ENCODE measurements at regions not wholly inside any gene's neighbourhood (a gene's known extent, or its start where the extent isn't known, plus 50 kb on each side); places are given as distances from the start of the nearest gene placed in this dataset.

DNA sequence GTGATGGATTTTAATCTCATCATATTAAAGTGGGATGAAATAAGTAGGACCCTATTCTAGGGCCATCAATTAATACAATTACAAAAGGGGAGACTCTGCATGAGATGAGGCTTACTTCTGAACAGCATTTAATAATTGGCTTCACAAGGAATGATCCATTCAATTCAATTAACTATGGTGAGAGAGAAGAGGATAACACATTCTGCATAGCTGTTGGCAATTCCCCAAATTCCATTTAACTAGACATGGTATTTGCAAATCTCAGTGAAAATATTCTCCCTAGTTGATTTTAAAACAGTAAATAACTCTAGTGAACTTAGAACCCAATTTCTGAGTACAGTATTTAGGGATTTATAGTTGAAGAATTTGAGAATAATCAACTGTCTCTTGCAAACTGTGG is 145.3 kb downstream of the NOC3L start:
- no peak for TF ChIP-seq ZNF76 (tag by site-specific recombination; IDR thresholded peaks at IDR 0.05; ENCODE audit: borderline replicate concordance, low read depth)
- TF ChIP-seq ZFP3 (tag by site-specific recombination; IDR thresholded peaks at IDR 0.05; ENCODE audit: low read depth) = no peak
- TF ChIP-seq, protein P1, sequence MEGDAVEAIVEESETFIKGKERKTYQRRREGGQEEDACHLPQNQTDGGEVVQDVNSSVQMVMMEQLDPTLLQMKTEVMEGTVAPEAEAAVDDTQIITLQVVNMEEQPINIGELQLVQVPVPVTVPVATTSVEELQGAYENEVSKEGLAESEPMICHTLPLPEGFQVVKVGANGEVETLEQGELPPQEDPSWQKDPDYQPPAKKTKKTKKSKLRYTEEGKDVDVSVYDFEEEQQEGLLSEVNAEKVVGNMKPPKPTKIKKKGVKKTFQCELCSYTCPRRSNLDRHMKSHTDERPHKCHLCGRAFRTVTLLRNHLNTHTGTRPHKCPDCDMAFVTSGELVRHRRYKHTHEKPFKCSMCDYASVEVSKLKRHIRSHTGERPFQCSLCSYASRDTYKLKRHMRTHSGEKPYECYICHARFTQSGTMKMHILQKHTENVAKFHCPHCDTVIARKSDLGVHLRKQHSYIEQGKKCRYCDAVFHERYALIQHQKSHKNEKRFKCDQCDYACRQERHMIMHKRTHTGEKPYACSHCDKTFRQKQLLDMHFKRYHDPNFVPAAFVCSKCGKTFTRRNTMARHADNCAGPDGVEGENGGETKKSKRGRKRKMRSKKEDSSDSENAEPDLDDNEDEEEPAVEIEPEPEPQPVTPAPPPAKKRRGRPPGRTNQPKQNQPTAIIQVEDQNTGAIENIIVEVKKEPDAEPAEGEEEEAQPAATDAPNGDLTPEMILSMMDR (tag by site-specific recombination; IDR thresholded peaks at IDR 0.05) = no peak
- TF ChIP-seq ZNF501 (tag by site-specific recombination; IDR thresholded peaks at IDR 0.05) = no peak
- TF ChIP-seq ZBTB6 (tag by site-specific recombination; IDR thresholded peaks at IDR 0.05) = no peak
- TF ChIP-seq, protein P2, sequence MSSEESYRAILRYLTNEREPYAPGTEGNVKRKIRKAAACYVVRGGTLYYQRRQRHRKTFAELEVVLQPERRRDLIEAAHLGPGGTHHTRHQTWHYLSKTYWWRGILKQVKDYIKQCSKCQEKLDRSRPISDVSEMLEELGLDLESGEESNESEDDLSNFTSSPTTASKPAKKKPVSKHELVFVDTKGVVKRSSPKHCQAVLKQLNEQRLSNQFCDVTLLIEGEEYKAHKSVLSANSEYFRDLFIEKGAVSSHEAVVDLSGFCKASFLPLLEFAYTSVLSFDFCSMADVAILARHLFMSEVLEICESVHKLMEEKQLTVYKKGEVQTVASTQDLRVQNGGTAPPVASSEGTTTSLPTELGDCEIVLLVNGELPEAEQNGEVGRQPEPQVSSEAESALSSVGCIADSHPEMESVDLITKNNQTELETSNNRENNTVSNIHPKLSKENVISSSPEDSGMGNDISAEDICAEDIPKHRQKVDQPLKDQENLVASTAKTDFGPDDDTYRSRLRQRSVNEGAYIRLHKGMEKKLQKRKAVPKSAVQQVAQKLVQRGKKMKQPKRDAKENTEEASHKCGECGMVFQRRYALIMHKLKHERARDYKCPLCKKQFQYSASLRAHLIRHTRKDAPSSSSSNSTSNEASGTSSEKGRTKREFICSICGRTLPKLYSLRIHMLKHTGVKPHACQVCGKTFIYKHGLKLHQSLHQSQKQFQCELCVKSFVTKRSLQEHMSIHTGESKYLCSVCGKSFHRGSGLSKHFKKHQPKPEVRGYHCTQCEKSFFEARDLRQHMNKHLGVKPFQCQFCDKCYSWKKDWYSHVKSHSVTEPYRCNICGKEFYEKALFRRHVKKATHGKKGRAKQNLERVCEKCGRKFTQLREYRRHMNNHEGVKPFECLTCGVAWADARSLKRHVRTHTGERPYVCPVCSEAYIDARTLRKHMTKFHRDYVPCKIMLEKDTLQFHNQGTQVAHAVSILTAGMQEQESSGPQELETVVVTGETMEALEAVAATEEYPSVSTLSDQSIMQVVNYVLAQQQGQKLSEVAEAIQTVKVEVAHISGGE (tag by site-specific recombination; conservative IDR thresholded peaks at IDR 0.05; ENCODE audit: low read depth) = no peak

All from HEK293 (cell line).